Gastrocnemius medialis (tissue), 4 donors: ENCODE measurements at regions not wholly inside any gene's neighbourhood (a gene's known extent, or its start where the extent isn't known, plus 50 kb on each side); places are given as distances from the start of the nearest gene placed in this dataset.

Experiments used
- ATAC-seq, 2 donors: fragments of 150-250 bp; one replicate each; pipeline ENCODE4 v1.9.1; 2016
- DNase-seq, 2 donors: peaks; one replicate each; pipeline ENCODE4 v3.0.0-alpha.2; 2019
- H3K27ac ChIP-seq, 4 donors: fragments of 200-600 bp; sonication (generic); 1 replicate in 1 of 4; 2 replicates in 3 of 4; pipeline ENCODE4 v1.5.1; 2016 to 2018; ENCODE audit warnings: mild to moderate bottlenecking in 2 of 4, moderate library complexity in 1 of 4
- H3K27me3 ChIP-seq, 3 donors: fragments of 200-600 bp; sonication (generic) in 2 of 3; 1 replicate in 1 of 3; 2 replicates in 2 of 3; pipeline versions ENCODE4 v1.5.1 to v1.6.0; 2016 to 2019; ENCODE audit warnings: mild to moderate bottlenecking in 1 of 3, moderate library complexity in 1 of 3
- H3K36me3 ChIP-seq, 2 donors: fragments of 200-600 bp; sonication (generic) in 1 of 2; one replicate each; pipeline ENCODE4 v1.5.1; 2017 to 2018
- H3K4me1 ChIP-seq, 2 donors: fragments of 200-600 bp; sonication (generic) in 1 of 2; one replicate each; pipeline ENCODE4 v1.5.1; 2016 to 2017; ENCODE audit warnings: mild to moderate bottlenecking in 2 of 2
- H3K4me3 ChIP-seq, 4 donors: fragments of 200-600 bp; sonication (generic) in 3 of 4; 1 replicate in 1 of 4; 2 replicates in 3 of 4; pipeline ENCODE4 v1.5.1; 2016 to 2019; ENCODE audit warnings: mild to moderate bottlenecking in 2 of 4
- H3K9me3 ChIP-seq, 3 donors: fragments of 200-600 bp; sonication (generic) in 2 of 3; 1 replicate in 1 of 3; 2 replicates in 2 of 3; pipeline ENCODE4 v1.5.1; 2016 to 2019
- CTCF ChIP-seq, 5 experiments: fragments of 450-650 bp in 3 of 5; fragments of 200-600 bp in 2 of 5; sonication (generic) in 2 of 5; IDR thresholded peaks in 4 of 5; conservative IDR thresholded peaks in 1 of 5; 1 replicate in 4 of 5; 2 replicates in 1 of 5; pipeline ENCODE4 v1.5.1; 2016 to 2019; ENCODE audit warnings: antibody characterized with exemption in 5 of 5, mild to moderate bottlenecking in 3 of 5, moderate library complexity in 3 of 5
- POLR2A ChIP-seq, 2 donors: fragments of 450-650 bp; IDR thresholded peaks; one replicate each; pipeline ENCODE4 v1.6.1; 2017; ENCODE audit warnings: antibody characterized with exemption in 2 of 2, mild to moderate bottlenecking in 2 of 2, moderate library complexity in 2 of 2
- in situ Hi-C, 4 donors: fragments of 200-750 bp; cut with MboI; loops; one replicate each; pipeline versions ENCODE4 v1.15.0 to v1.8.0; 2017; ENCODE audit warnings: low sequenced_read_pairs in 4 of 4
- intact Hi-C: fragments of 100-400 bp; cut with DNase I; formaldehyde crosslinking; loops from one replicate; pipeline ENCODE4 v1.15.1; 2023; ENCODE audit warnings: low total_unique reads

- ATAC-seq (no peak), DNase-seq (no peak)
- no peak for TF ChIP-seq CTCF (IDR thresholded peaks at IDR 0.05 in 4 of 5, conservative IDR thresholded peaks at IDR 0.05 in 1 of 5)
- no peak for TF ChIP-seq POLR2A (IDR thresholded peaks at IDR 0.05)
- in situ Hi-C loops: loop anchor here in 1 of 4 donors (25.0 kb wide), 1 partner anchor 1989 kb away; no protein-coding TSS in a partner anchor
- no peaks in the 10 kb centered on the region for H3K9me3 ChIP-seq
- H3K4me3 ChIP-seq: no peak overlapping the region
- no peaks in the 10 kb centered on the region for H3K27me3 ChIP-seq
- H3K4me1 ChIP-seq: no peaks in the 10 kb centered on the region
- no peak overlapping the region for H3K27ac ChIP-seq
- intact Hi-C loops: no loop called here
- H3K36me3 ChIP-seq: no peaks in the 10 kb centered on the region
These were observed 571.9 kb upstream of the PHF14 start for GRCh38 chr7:10401793-10402192.

- Histone ChIP-seq H3K27ac (no peak overlapping the region), H3K27me3 (no peaks in the 10 kb centered on the region), H3K9me3 (no peaks in the 10 kb centered on the region), H3K36me3 (no peaks in the 10 kb centered on the region), H3K4me1 (no peaks in the 10 kb centered on the region), H3K4me3 (no peak overlapping the region)
- in situ Hi-C loops: loop anchor here in 2 of 4 donors (10.0 to 25.0 kb wide), 2 partner anchors 1998 to 2000 kb away; no protein-coding TSS in a partner anchor
- DNase-seq (no peak), ATAC-seq (no peak)
- intact Hi-C loops: loop anchor here (5.0 kb wide), 1 partner anchor 1995 kb away; no protein-coding TSS in a partner anchor
- TF ChIP-seq POLR2A (IDR thresholded peaks at IDR 0.05) (no peak), CTCF (IDR thresholded peaks at IDR 0.05 in 4 of 5, conservative IDR thresholded peaks at IDR 0.05 in 1 of 5) (peak in 2 of 5 experiments; percentile 47 to 49)
These were observed 561.2 kb upstream of the PHF14 start for GRCh38 chr7:10412422-10413019.

GRCh38 chr7:10418985-10419384 is 554.7 kb upstream of the PHF14 start:
- intact Hi-C loops: no loop called here
- TF ChIP-seq POLR2A (IDR thresholded peaks at IDR 0.05) (no peak), CTCF (IDR thresholded peaks at IDR 0.05 in 4 of 5, conservative IDR thresholded peaks at IDR 0.05 in 1 of 5) (no peak)
- Histone ChIP-seq H3K9me3 (no peaks in the 10 kb centered on the region), H3K27me3 (no peaks in the 10 kb centered on the region), H3K4me1 (no peaks in the 10 kb centered on the region), H3K4me3 (no peak overlapping the region), H3K27ac (no peak overlapping the region), H3K36me3 (no peaks in the 10 kb centered on the region)
- in situ Hi-C loops: loop anchor here in 2 of 4 donors (10.0 to 25.0 kb wide), 2 partner anchors 2004 to 2007 kb away; no protein-coding TSS in a partner anchor
- DNase-seq (no peak), ATAC-seq (no peak)

GRCh38 chr7:10429031-10429430 is 544.6 kb upstream of the PHF14 start:
- intact Hi-C loops (no loop called here), in situ Hi-C loops (no loop called here)
- TF ChIP-seq POLR2A (IDR thresholded peaks at IDR 0.05): no peak
- no peak for TF ChIP-seq CTCF (IDR thresholded peaks at IDR 0.05 in 4 of 5, conservative IDR thresholded peaks at IDR 0.05 in 1 of 5)
- Histone ChIP-seq H3K4me1 (no peaks in the 10 kb centered on the region), H3K4me3 (no peak overlapping the region), H3K27ac (no peak overlapping the region), H3K36me3 (no peaks in the 10 kb centered on the region), H3K9me3 (no peaks in the 10 kb centered on the region), H3K27me3 (no peaks in the 10 kb centered on the region)
- ATAC-seq (no peak), DNase-seq (no peak)

GRCh38 chr7:10429511-10429910 is 544.2 kb upstream of the PHF14 start:
- DNase-seq (no peak), ATAC-seq (no peak)
- no peaks in the 10 kb centered on the region for H3K36me3 ChIP-seq
- no peaks in the 10 kb centered on the region for H3K9me3 ChIP-seq
- no peaks in the 10 kb centered on the region for H3K27me3 ChIP-seq
- in situ Hi-C loops (no loop called here), intact Hi-C loops (no loop called here)
- no peak overlapping the region for H3K27ac ChIP-seq
- no peak overlapping the region for H3K4me3 ChIP-seq
- H3K4me1 ChIP-seq: no peaks in the 10 kb centered on the region
- TF ChIP-seq CTCF (IDR thresholded peaks at IDR 0.05 in 4 of 5, conservative IDR thresholded peaks at IDR 0.05 in 1 of 5) (no peak), POLR2A (IDR thresholded peaks at IDR 0.05) (no peak)
